ENCODE measurements at regions not wholly inside any gene's neighbourhood (a gene's known extent, or its start where the extent isn't known, plus 50 kb on each side); places are given as distances from the start of the nearest gene placed in this dataset.

DNA sequence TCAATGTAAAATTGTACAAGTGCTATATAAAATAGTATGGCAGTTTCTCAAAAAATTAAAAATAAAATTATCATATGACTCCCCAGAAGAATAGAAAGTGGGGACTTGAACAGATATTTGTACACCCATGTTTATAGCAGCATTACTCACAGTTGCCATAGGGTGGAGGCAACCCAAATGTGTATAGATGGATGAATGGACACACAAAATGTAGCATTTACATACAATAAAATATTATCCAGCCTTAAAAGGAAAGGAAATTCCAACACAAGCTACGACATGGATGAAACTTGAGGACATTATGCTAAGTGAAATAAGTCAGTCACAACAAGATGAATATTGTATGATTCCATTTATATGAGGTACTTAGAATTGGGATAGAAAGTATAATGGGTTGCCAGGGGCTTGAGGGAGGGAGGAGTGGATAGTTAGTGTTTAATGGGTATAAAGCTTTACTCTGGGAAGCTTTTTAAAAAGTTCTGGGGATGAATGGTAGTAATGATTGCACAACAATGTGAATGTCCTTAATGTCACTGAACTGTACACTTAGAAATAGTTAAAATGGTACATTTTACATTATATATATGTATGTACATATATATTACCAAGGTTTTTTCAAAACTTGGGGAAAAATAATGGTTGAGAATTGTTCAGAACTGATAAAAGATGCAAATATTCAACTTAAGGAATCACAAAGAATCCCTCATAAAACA is 53.0 kb upstream of the ADORA3 start:
- intact Hi-C loops (cut with DNase I, micrococcal nuclease) = no loop called here
- H3K4me3 ChIP-seq (ENCODE audit: low read length) = no peak overlapping the region
- H3K27ac ChIP-seq (ENCODE audit: low read depth in 1 of 2, low read length in 2 of 2) = no peak overlapping the region
- H3K9me3 ChIP-seq (ENCODE audit: control insufficient read depth in 1 of 2, insufficient read depth in 1 of 2, low read length in 2 of 2) = no peaks in the 10 kb centered on the region
- ATAC-seq (ENCODE audit: poor library complexity) = no peak
- ChIA-PET POLR2A (no interaction called here), CTCF (no interaction called here)
- TF ChIP-seq, protein P1, sequence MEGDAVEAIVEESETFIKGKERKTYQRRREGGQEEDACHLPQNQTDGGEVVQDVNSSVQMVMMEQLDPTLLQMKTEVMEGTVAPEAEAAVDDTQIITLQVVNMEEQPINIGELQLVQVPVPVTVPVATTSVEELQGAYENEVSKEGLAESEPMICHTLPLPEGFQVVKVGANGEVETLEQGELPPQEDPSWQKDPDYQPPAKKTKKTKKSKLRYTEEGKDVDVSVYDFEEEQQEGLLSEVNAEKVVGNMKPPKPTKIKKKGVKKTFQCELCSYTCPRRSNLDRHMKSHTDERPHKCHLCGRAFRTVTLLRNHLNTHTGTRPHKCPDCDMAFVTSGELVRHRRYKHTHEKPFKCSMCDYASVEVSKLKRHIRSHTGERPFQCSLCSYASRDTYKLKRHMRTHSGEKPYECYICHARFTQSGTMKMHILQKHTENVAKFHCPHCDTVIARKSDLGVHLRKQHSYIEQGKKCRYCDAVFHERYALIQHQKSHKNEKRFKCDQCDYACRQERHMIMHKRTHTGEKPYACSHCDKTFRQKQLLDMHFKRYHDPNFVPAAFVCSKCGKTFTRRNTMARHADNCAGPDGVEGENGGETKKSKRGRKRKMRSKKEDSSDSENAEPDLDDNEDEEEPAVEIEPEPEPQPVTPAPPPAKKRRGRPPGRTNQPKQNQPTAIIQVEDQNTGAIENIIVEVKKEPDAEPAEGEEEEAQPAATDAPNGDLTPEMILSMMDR (IDR thresholded peaks at IDR 0.05) = peak; percentile 36
- peak in 4 of 14 experiments; percentile 23 to 32 (median 31) for DNase-seq
- H3K36me3 ChIP-seq (ENCODE audit: insufficient read depth, low read length) = no peaks in the 10 kb centered on the region
- Mint-ChIP-seq H3K27me3 (no peaks in the 10 kb centered on the region), H3K9me3 (no peaks in the 10 kb centered on the region), H3K4me3 (no peak overlapping the region), H3K36me3 (ENCODE audit: low read depth) (no peaks in the 10 kb centered on the region), H3K4me1 (ENCODE audit: low read depth) (no peaks in the 10 kb centered on the region), H3K27ac (no peak overlapping the region)
- no peaks in the 10 kb centered on the region for H3K4me1 ChIP-seq (ENCODE audit: insufficient read depth, low read length)
- no peaks in the 10 kb centered on the region for H3K27me3 ChIP-seq (ENCODE audit: control insufficient read depth in 1 of 2, insufficient read depth in 2 of 2, low read length in 2 of 2)

DNA sequence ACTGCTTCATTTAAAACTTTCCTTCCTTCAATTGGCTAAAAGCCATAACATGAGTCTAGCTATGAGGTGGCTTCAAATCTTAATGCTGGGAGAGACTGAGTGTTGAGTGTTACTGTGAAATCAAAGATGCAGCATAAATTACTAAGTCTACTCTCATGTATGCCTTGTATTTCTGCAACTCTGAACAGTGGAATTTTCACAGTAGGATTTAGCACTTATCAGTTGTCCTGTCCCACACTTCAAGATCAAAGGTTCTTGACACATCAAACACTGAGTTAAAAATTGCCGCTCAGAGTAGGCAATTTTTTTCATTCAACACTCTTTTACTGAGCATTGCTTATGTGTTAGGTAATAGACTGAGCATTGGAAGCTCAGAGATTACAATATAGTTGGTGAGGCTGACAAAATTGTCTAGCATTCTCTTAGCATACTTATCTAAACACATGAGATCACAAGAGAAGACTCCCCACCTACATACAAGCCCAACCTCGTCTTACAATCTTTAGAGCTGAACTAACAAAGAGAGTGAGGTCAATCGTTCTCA is 56.4 kb upstream of the ADORA3 start:
- ChIA-PET CTCF (no interaction called here), POLR2A (interaction anchor here (0.7 kb wide), 1 partner anchor 43 kb away, joined by 3 read pairs; no protein-coding TSS in a partner anchor)
- Histone ChIP-seq H3K9me3 (ENCODE audit: control insufficient read depth in 1 of 2, insufficient read depth in 1 of 2, low read length in 2 of 2) (no peaks in the 10 kb centered on the region), H3K27me3 (ENCODE audit: control insufficient read depth in 1 of 2, insufficient read depth in 2 of 2, low read length in 2 of 2) (no peaks in the 10 kb centered on the region), H3K4me3 (ENCODE audit: low read length) (no peak overlapping the region), H3K27ac (ENCODE audit: low read depth in 1 of 2, low read length in 2 of 2) (no peak overlapping the region), H3K4me1 (ENCODE audit: insufficient read depth, low read length) (no peaks in the 10 kb centered on the region), H3K36me3 (ENCODE audit: insufficient read depth, low read length) (no peaks in the 10 kb centered on the region)
- Mint-ChIP-seq H3K27me3 (no peaks in the 10 kb centered on the region), H3K4me3 (no peak overlapping the region), H3K36me3 (ENCODE audit: low read depth) (no peaks in the 10 kb centered on the region), H3K9me3 (no peaks in the 10 kb centered on the region), H3K27ac (no peak overlapping the region), H3K4me1 (ENCODE audit: low read depth) (no peaks in the 10 kb centered on the region)
- no peak for DNase-seq
- TF ChIP-seq, protein P1 (IDR thresholded peaks at IDR 0.05) = no peak
- intact Hi-C loops (cut with DNase I, micrococcal nuclease) = no loop called here
- ATAC-seq (ENCODE audit: poor library complexity) = no peak

- Mint-ChIP-seq H3K9me3 (no peaks in the 10 kb centered on the region), H3K4me1 (ENCODE audit: low read depth) (no peaks in the 10 kb centered on the region), H3K27ac (no peak overlapping the region), H3K27me3 (no peaks in the 10 kb centered on the region), H3K36me3 (ENCODE audit: low read depth) (no peaks in the 10 kb centered on the region), H3K4me3 (no peak overlapping the region)
- ChIA-PET CTCF (no interaction called here), POLR2A (interaction anchor here (1.0 kb wide), 1 partner anchor 154 kb away, joined by 4 read pairs; no protein-coding TSS in a partner anchor)
- TF ChIP-seq, protein P1 (IDR thresholded peaks at IDR 0.05) = no peak
- Histone ChIP-seq H3K9me3 (ENCODE audit: control insufficient read depth in 1 of 2, insufficient read depth in 1 of 2, low read length in 2 of 2) (no peaks in the 10 kb centered on the region), H3K27ac (ENCODE audit: low read depth in 1 of 2, low read length in 2 of 2) (no peak overlapping the region), H3K27me3 (ENCODE audit: control insufficient read depth in 1 of 2, insufficient read depth in 2 of 2, low read length in 2 of 2) (no peaks in the 10 kb centered on the region), H3K4me3 (ENCODE audit: low read length) (no peak overlapping the region), H3K4me1 (ENCODE audit: insufficient read depth, low read length) (no peaks in the 10 kb centered on the region), H3K36me3 (ENCODE audit: insufficient read depth, low read length) (no peaks in the 10 kb centered on the region)
- no peak for ATAC-seq (ENCODE audit: poor library complexity)
- DNase-seq = no peak
- intact Hi-C loops (cut with DNase I, micrococcal nuclease) = no loop called here
These were observed 57.9 kb upstream of the ADORA3 start for GRCh38 chr1:111561328-111561727.
